Astrocyte of the cerebellum (primary cell): ENCODE measurements at regions not wholly inside any gene's neighbourhood (a gene's known extent, or its start where the extent isn't known, plus 50 kb on each side); places are given as distances from the start of the nearest gene placed in this dataset.

Experiments
- DNase-seq: peaks from one replicate; pipeline ENCODE4 v3.0.0-alpha.2; 2011; ENCODE audit warnings: low read depth
- H3K4me3 ChIP-seq: 2 replicates; pipeline ENCODE4 v1.5.1; 2011; ENCODE audit warnings: mild to moderate bottlenecking, low read depth, low read length, moderate library complexity
- CTCF ChIP-seq: IDR thresholded peaks from 2 replicates; pipeline ENCODE4 v1.5.1; 2012; ENCODE audit warnings: low read length, low read depth, moderate library complexity, mild to moderate bottlenecking; ENCODE audit errors: missing control alignments
- in situ Hi-C: cut with HindIII; loops from 2 replicates; pipeline ENCODE4 v1.10.0; 2017; ENCODE audit warnings: low sequenced_read_pairs

- no peak overlapping the region for H3K4me3 ChIP-seq
- DNase-seq, result no peak
- no peak for TF ChIP-seq CTCF
- in situ Hi-C loops, result no loop called here
These were observed 128.4 kb downstream of the RPAP3 start for GRCh38 chr12:47577206-47577989.

- in situ Hi-C loops, result no loop called here
- H3K4me3 ChIP-seq, result no peak overlapping the region
- TF ChIP-seq CTCF, result no peak
- DNase-seq, result no peak
These were observed 129.4 kb downstream of the RPAP3 start for GRCh38 chr12:47576289-47576945.

- no peak for TF ChIP-seq CTCF
- no peak for DNase-seq
- in situ Hi-C loops, result no loop called here
- no peak overlapping the region for H3K4me3 ChIP-seq
These were observed 131.4 kb downstream of the RPAP3 start for GRCh38 chr12:47574252-47575021.

GRCh38 chr12:47573146-47573659 is 132.6 kb downstream of the RPAP3 start:
- DNase-seq, result no peak
- H3K4me3 ChIP-seq, result no peak overlapping the region
- no peak for TF ChIP-seq CTCF
- in situ Hi-C loops, result no loop called here

- TF ChIP-seq CTCF, result no peak
- H3K4me3 ChIP-seq, result no peak overlapping the region
- DNase-seq, result no peak
- in situ Hi-C loops, result no loop called here
These were observed 135.7 kb downstream of the RPAP3 start for GRCh38 chr12:47570151-47570550.

- TF ChIP-seq CTCF, result no peak
- no peak overlapping the region for H3K4me3 ChIP-seq
- in situ Hi-C loops, result no loop called here
- no peak for DNase-seq
These were observed 143.6 kb downstream of the RPAP3 start for GRCh38 chr12:47562201-47562600.
